GM23338 (cell line): ENCODE measurements at regions not wholly inside any gene's neighbourhood (a gene's known extent, or its start where the extent isn't known, plus 50 kb on each side); places are given as distances from the start of the nearest gene placed in this dataset.

Source experiments
- ATAC-seq: fragments of 200-7000 bp; cut with Tn5 transposase; 3 replicates; pipeline ENCODE4 v1.9.1; 2020
- DNase-seq: peaks from one replicate; pipeline ENCODE4 v3.0.0-alpha.2; 2015; ENCODE audit warnings: low spot score
- H2AFZ ChIP-seq: fragments of 200-600 bp; sonication (generic); 2 replicates; pipeline ENCODE4 v1.8.0; 2016; ENCODE audit warnings: antibody characterized with exemption, mild to moderate bottlenecking, moderate library complexity
- H3F3A ChIP-seq: fragments of 200-600 bp; sonication (generic); replicated peaks from 2 replicates; pipeline ENCODE4 v1.8.0; 2017; ENCODE audit warnings: antibody characterized with exemption, mixed run types, low read depth
- H3K27ac ChIP-seq: fragments of 200-600 bp; sonication (generic); 2 replicates; pipeline ENCODE4 v1.6.1; 2016; ENCODE audit warnings: low read depth
- H3K27me3 ChIP-seq: fragments of 200-600 bp; sonication (generic); 2 replicates; pipeline ENCODE4 v1.8.0; 2016; ENCODE audit warnings: mild to moderate bottlenecking, mixed run types, moderate library complexity; ENCODE audit not compliant: insufficient read depth
- H3K36me3 ChIP-seq: fragments of 200-600 bp; sonication (generic); 2 replicates; pipeline ENCODE4 v1.8.0; 2016; ENCODE audit warnings: mild to moderate bottlenecking; ENCODE audit not compliant: insufficient read depth
- H3K4me1 ChIP-seq: fragments of 200-600 bp; sonication (generic); 2 replicates; pipeline ENCODE4 v1.8.0; 2016; ENCODE audit warnings: mild to moderate bottlenecking, moderate library complexity; ENCODE audit not compliant: insufficient read depth
- H3K4me2 ChIP-seq: fragments of 200-600 bp; sonication (generic); 2 replicates; pipeline ENCODE4 v1.7.1; 2017; ENCODE audit warnings: mixed run types
- H3K4me3 ChIP-seq: fragments of 200-600 bp; sonication (generic); 2 replicates; pipeline ENCODE4 v1.6.1; 2016; ENCODE audit warnings: mixed run types
- H3K79me2 ChIP-seq: fragments of 200-600 bp; sonication (generic); replicated peaks from 2 replicates; pipeline ENCODE4 v1.8.0; 2017; ENCODE audit warnings: mild to moderate bottlenecking; ENCODE audit not compliant: insufficient read depth
- H3K9me2 ChIP-seq: fragments of 200-600 bp; sonication (generic); 2 replicates; pipeline ENCODE4 v1.8.0; 2017; ENCODE audit not compliant: insufficient read depth
- H4K20me1 ChIP-seq: fragments of 200-600 bp; sonication (generic); replicated peaks from 2 replicates; pipeline ENCODE4 v1.8.0; 2017; ENCODE audit warnings: mild to moderate bottlenecking; ENCODE audit not compliant: insufficient read depth
- H3K27ac Mint-ChIP-seq: 2 replicates; pipeline ENCODE4 v1.8.0; 2020; ENCODE audit warnings: inconsistent platforms, mild to moderate bottlenecking, moderate library complexity, mixed read lengths
- H3K27me3 Mint-ChIP-seq: 3 replicates; pipeline ENCODE4 v1.8.0; 2022; ENCODE audit warnings: low read depth, mild to moderate bottlenecking, moderate library complexity, mixed read lengths, inconsistent platforms; ENCODE audit not compliant: insufficient read depth, poor library complexity
- H3K36me3 Mint-ChIP-seq: 3 replicates; pipeline ENCODE4 v1.8.0; 2021; ENCODE audit warnings: low read depth, mild to moderate bottlenecking, inconsistent platforms, moderate library complexity, mixed read lengths
- H3K4me1 Mint-ChIP-seq: 3 replicates; pipeline ENCODE4 v1.8.0; 2020; ENCODE audit warnings: mild to moderate bottlenecking, inconsistent platforms, mixed read lengths
- H3K4me3 Mint-ChIP-seq: 3 replicates; pipeline ENCODE4 v1.8.0; 2021; ENCODE audit warnings: moderate library complexity, mild to moderate bottlenecking, inconsistent platforms, mixed read lengths
- H3K9me3 Mint-ChIP-seq: 3 replicates; pipeline ENCODE4 v1.8.0; 2020; ENCODE audit warnings: moderate library complexity, mild to moderate bottlenecking, inconsistent platforms, mixed read lengths
- CREB1 ChIP-seq: fragments of 250-450 bp; sonication (Bioruptor Pico); IDR thresholded peaks from 2 replicates; pipeline ENCODE4 v1.5.0; 2020; ENCODE audit warnings: low read depth, mild to moderate bottlenecking, moderate library complexity
- EZH2 ChIP-seq: fragments of 200-600 bp; sonication (generic); IDR thresholded peaks from one replicate; pipeline ENCODE4 v1.8.0; 2017; ENCODE audit warnings: antibody characterized with exemption, mild to moderate bottlenecking, low read depth; ENCODE audit not compliant: unreplicated experiment
- EZH2phosphoT487 ChIP-seq: fragments of 200-600 bp; sonication (generic); IDR thresholded peaks from one replicate; pipeline ENCODE4 v1.8.1; 2018; ENCODE audit warnings: antibody characterized with exemption; ENCODE audit not compliant: unreplicated experiment
- JUNB ChIP-seq: IDR thresholded peaks from one replicate; pipeline ENCODE4 v1.6.1; 2016; ENCODE audit warnings: antibody characterized with exemption; ENCODE audit not compliant: unreplicated experiment
- NANOG ChIP-seq: IDR thresholded peaks from 2 replicates; pipeline ENCODE4 v1.6.1; 2016; ENCODE audit warnings: antibody characterized with exemption, borderline replicate concordance
- POLR2AphosphoS5 ChIP-seq: IDR thresholded peaks from 2 replicates; pipeline ENCODE4 v1.6.1; 2016; ENCODE audit warnings: antibody characterized with exemption, low read depth
- STAT1 ChIP-seq: IDR thresholded peaks from one replicate; pipeline ENCODE4 v1.6.1; 2016; ENCODE audit warnings: antibody characterized with exemption; ENCODE audit not compliant: unreplicated experiment
- ZNF114 ChIP-seq: fragments of 250-450 bp; sonication (Bioruptor Pico); IDR thresholded peaks from 2 replicates; pipeline ENCODE4 v1.5.0; 2020; ENCODE audit warnings: mild to moderate bottlenecking, moderate library complexity
- ZNF331 ChIP-seq: fragments of 250-450 bp; sonication (Bioruptor Pico); IDR thresholded peaks from 2 replicates; pipeline ENCODE4 v1.5.0; 2020; ENCODE audit warnings: low read depth, mild to moderate bottlenecking, moderate library complexity
- TF ChIP-seq, protein P1 (sequence below), 2 experiments: fragments of 200-600 bp in 1 of 2; sonication (generic) in 1 of 2; conservative IDR thresholded peaks; 2 replicates each; pipeline versions ENCODE4 v1.5.1 to v1.6.1; 2016 to 2017; ENCODE audit warnings: antibody characterized with exemption in 2 of 2, low read depth in 2 of 2, mild to moderate bottlenecking in 2 of 2, moderate library complexity in 1 of 2
- TF ChIP-seq, protein P2 (sequence below): fragments of 250-450 bp; sonication (Bioruptor Pico); IDR thresholded peaks from 2 replicates; pipeline ENCODE4 v1.5.0; 2020; ENCODE audit warnings: mild to moderate bottlenecking, moderate library complexity
- TF ChIP-seq, protein P3 (sequence below): IDR thresholded peaks from one replicate; pipeline ENCODE4 v1.6.1; 2018; ENCODE audit warnings: antibody characterized with exemption; ENCODE audit not compliant: unreplicated experiment
- TF ChIP-seq, protein P4 (sequence below): IDR thresholded peaks from 2 replicates; pipeline ENCODE4 v1.6.1; 2016; ENCODE audit warnings: antibody characterized with exemption

DNA sequence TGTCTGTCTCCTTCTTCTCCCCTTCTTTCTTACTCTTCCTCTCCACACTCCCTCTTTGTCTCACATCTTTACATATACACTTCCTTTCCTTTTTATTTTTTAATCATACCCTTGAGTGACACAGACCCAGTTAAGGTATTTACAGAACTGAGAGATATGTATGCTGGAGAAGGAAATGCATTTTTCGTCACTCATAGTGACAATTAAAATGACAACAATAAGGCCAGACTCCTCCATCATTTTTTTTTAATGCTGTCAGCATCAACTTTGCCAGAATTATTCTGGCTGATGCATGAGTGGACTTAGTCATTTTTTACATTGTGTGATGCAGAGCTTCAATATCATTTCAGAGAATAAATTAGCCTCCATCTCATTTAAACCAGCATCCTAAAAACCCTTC is 272.9 kb downstream of the TMEM38B start:
- Mint-ChIP-seq H3K27me3 (no peaks in the 10 kb centered on the region), H3K36me3 (no peaks in the 10 kb centered on the region), H3K27ac (no peak overlapping the region), H3K4me1 (peaks cover 23% of the 10 kb centered on the region), H3K9me3 (no peaks in the 10 kb centered on the region), H3K4me3 (no peak overlapping the region)
- DNase-seq (no peak), ATAC-seq (no peak)
- no peaks in the 10 kb centered on the region for H3K36me3 ChIP-seq
- peaks cover under 1% of the 10 kb centered on the region; the same call in 1 of the 2 replicates for H3K27me3 ChIP-seq
- no peaks in the 10 kb centered on the region for H3K79me2 ChIP-seq
- no peaks in the 10 kb centered on the region for H3F3A ChIP-seq
- H3K4me3 ChIP-seq = no peak overlapping the region
- H4K20me1 ChIP-seq = no peaks in the 10 kb centered on the region
- H3K9me2 ChIP-seq = no peaks in the 10 kb centered on the region
- no peak overlapping the region for H3K4me2 ChIP-seq
- H3K27ac ChIP-seq = no peak overlapping the region
- H2AFZ ChIP-seq = no peak overlapping the region
- H3K4me1 ChIP-seq = peaks cover 14% of the 10 kb centered on the region; the same call in 1 of the 2 replicates
- TF ChIP-seq, protein P1, sequence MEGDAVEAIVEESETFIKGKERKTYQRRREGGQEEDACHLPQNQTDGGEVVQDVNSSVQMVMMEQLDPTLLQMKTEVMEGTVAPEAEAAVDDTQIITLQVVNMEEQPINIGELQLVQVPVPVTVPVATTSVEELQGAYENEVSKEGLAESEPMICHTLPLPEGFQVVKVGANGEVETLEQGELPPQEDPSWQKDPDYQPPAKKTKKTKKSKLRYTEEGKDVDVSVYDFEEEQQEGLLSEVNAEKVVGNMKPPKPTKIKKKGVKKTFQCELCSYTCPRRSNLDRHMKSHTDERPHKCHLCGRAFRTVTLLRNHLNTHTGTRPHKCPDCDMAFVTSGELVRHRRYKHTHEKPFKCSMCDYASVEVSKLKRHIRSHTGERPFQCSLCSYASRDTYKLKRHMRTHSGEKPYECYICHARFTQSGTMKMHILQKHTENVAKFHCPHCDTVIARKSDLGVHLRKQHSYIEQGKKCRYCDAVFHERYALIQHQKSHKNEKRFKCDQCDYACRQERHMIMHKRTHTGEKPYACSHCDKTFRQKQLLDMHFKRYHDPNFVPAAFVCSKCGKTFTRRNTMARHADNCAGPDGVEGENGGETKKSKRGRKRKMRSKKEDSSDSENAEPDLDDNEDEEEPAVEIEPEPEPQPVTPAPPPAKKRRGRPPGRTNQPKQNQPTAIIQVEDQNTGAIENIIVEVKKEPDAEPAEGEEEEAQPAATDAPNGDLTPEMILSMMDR (conservative IDR thresholded peaks at IDR 0.05; ENCODE audit: low read depth in 2 of 2) = no peak
- TF ChIP-seq CREB1 (CRISPR knock-in tag) (no peak), EZH2phosphoT487 (no peak), EZH2 (no peak), NANOG (no peak), ZNF114 (CRISPR knock-in tag) (no peak), JUNB (no peak), ZNF331 (CRISPR knock-in tag) (no peak), STAT1 (no peak), POLR2AphosphoS5 (no peak)
- TF ChIP-seq, protein P2, sequence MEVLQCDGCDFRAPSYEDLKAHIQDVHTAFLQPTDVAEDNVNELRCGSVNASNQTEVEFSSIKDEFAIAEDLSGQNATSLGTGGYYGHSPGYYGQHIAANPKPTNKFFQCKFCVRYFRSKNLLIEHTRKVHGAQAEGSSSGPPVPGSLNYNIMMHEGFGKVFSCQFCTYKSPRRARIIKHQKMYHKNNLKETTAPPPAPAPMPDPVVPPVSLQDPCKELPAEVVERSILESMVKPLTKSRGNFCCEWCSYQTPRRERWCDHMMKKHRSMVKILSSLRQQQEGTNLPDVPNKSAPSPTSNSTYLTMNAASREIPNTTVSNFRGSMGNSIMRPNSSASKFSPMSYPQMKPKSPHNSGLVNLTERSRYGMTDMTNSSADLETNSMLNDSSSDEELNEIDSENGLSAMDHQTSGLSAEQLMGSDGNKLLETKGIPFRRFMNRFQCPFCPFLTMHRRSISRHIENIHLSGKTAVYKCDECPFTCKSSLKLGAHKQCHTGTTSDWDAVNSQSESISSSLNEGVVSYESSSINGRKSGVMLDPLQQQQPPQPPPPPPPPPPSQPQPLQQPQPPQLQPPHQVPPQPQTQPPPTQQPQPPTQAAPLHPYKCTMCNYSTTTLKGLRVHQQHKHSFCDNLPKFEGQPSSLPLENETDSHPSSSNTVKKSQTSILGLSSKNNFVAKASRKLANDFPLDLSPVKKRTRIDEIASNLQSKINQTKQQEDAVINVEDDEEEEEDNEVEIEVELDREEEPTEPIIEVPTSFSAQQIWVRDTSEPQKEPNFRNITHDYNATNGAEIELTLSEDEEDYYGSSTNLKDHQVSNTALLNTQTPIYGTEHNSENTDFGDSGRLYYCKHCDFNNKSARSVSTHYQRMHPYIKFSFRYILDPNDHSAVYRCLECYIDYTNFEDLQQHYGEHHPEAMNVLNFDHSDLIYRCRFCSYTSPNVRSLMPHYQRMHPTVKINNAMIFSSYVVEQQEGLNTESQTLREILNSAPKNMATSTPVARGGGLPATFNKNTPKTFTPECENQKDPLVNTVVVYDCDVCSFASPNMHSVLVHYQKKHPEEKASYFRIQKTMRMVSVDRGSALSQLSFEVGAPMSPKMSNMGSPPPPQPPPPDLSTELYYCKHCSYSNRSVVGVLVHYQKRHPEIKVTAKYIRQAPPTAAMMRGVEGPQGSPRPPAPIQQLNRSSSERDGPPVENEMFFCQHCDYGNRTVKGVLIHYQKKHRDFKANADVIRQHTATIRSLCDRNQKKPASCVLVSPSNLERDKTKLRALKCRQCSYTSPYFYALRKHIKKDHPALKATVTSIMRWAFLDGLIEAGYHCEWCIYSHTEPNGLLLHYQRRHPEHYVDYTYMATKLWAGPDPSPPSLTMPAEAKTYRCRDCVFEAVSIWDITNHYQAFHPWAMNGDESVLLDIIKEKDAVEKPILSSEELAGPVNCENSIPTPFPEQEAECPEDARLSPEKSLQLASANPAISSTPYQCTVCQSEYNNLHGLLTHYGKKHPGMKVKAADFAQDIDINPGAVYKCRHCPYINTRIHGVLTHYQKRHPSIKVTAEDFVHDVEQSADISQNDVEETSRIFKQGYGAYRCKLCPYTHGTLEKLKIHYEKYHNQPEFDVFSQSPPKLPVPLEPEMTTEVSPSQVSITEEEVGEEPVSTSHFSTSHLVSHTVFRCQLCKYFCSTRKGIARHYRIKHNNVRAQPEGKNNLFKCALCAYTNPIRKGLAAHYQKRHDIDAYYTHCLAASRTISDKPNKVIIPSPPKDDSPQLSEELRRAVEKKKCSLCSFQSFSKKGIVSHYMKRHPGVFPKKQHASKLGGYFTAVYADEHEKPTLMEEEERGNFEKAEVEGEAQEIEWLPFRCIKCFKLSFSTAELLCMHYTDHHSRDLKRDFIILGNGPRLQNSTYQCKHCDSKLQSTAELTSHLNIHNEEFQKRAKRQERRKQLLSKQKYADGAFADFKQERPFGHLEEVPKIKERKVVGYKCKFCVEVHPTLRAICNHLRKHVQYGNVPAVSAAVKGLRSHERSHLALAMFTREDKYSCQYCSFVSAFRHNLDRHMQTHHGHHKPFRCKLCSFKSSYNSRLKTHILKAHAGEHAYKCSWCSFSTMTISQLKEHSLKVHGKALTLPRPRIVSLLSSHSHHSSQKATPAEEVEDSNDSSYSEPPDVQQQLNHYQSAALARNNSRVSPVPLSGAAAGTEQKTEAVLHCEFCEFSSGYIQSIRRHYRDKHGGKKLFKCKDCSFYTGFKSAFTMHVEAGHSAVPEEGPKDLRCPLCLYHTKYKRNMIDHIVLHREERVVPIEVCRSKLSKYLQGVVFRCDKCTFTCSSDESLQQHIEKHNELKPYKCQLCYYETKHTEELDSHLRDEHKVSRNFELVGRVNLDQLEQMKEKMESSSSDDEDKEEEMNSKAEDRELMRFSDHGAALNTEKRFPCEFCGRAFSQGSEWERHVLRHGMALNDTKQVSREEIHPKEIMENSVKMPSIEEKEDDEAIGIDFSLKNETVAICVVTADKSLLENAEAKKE (CRISPR knock-in tag) = no peak
- TF ChIP-seq, protein P3, sequence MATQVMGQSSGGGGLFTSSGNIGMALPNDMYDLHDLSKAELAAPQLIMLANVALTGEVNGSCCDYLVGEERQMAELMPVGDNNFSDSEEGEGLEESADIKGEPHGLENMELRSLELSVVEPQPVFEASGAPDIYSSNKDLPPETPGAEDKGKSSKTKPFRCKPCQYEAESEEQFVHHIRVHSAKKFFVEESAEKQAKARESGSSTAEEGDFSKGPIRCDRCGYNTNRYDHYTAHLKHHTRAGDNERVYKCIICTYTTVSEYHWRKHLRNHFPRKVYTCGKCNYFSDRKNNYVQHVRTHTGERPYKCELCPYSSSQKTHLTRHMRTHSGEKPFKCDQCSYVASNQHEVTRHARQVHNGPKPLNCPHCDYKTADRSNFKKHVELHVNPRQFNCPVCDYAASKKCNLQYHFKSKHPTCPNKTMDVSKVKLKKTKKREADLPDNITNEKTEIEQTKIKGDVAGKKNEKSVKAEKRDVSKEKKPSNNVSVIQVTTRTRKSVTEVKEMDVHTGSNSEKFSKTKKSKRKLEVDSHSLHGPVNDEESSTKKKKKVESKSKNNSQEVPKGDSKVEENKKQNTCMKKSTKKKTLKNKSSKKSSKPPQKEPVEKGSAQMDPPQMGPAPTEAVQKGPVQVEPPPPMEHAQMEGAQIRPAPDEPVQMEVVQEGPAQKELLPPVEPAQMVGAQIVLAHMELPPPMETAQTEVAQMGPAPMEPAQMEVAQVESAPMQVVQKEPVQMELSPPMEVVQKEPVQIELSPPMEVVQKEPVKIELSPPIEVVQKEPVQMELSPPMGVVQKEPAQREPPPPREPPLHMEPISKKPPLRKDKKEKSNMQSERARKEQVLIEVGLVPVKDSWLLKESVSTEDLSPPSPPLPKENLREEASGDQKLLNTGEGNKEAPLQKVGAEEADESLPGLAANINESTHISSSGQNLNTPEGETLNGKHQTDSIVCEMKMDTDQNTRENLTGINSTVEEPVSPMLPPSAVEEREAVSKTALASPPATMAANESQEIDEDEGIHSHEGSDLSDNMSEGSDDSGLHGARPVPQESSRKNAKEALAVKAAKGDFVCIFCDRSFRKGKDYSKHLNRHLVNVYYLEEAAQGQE = no peak
- TF ChIP-seq, protein P4, sequence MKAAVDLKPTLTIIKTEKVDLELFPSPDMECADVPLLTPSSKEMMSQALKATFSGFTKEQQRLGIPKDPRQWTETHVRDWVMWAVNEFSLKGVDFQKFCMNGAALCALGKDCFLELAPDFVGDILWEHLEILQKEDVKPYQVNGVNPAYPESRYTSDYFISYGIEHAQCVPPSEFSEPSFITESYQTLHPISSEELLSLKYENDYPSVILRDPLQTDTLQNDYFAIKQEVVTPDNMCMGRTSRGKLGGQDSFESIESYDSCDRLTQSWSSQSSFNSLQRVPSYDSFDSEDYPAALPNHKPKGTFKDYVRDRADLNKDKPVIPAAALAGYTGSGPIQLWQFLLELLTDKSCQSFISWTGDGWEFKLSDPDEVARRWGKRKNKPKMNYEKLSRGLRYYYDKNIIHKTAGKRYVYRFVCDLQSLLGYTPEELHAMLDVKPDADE = no peak
